GM19239 (cell line): ENCODE measurements at regions not wholly inside any gene's neighbourhood (a gene's known extent, or its start where the extent isn't known, plus 50 kb on each side); places are given as distances from the start of the nearest gene placed in this dataset.

Experiments
- DNase-seq: peaks from one replicate; pipeline ENCODE4 v3.0.0; 2011; ENCODE audit warnings: low spot score; ENCODE audit not compliant: insufficient read length
- FAIRE-seq: peaks from 2 replicates; lab custom pipeline; 2011; peaks lifted over from hg19 to GRCh38; lab: Jason Lieb, UNC

- DNase-seq (no peak), FAIRE-seq (no peak)
These were observed 309.7 kb upstream of the ST6GAL2 start for GRCh38 chr2:107195631-107196030.

DNA sequence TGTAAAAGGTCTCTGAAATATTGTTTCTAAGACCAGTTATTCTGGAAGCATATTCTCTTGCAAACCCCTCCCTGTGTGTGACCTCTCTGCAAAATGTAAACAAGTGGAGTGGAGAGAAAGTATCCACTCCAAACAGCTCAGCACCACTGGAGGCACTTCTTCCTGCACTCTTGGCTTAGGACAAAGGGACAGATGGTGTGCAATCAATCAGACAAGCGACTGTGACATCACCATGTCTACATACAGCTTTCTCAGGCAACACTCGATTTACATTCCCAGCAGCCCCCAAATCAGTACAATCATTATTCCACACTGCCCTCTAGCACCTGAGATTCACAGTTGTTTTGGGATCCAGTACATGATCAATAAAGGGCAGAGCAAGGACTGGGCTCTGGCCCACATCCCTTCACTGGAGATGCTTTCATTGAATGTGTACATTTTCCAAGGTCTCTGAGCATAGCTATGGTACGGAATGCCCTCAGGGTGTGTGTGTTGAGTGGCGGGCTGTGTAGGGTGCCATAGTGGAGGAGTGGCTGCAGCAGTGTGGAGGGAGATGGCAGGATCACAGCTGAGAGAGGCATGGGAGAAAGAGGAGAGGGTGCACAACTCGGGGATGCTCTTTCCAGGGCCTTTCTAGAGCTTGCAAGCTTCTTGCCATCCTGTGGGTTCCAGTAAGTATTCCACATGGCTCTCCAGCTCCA, 311.8 kb upstream of the ST6GAL2 start:
- DNase-seq (no peak), FAIRE-seq (no peak)

DNA sequence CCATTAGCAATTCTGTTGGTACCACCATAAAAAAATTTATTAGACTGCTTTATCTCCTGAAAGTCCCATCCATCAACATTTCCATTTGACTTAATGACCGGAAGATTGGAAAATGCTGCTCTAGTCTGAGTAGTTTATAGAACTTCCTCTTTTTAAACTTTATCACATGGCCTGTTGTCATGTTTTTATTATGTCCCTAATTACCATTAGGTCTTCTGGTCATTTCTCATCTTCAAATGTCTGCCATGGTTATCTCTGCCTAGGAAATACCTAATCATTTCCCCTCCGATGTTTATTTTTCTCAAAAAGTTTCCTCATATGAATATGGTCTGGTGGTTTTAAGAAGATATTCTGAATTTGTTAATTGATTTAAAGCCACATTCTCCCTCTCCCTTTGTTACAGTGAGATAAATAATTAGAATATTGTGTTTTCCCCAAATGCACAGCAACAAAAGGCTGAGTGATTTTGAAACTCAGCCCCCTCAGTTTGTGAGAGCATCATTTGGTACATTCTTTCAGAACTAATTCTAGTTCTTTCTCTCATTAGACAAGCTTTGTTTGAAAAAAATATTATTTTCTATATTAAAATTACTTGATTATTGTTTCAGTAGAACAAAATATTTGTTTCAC, 317.1 kb upstream of the ST6GAL2 start:
- DNase-seq, result no peak
- no peak for FAIRE-seq

DNA sequence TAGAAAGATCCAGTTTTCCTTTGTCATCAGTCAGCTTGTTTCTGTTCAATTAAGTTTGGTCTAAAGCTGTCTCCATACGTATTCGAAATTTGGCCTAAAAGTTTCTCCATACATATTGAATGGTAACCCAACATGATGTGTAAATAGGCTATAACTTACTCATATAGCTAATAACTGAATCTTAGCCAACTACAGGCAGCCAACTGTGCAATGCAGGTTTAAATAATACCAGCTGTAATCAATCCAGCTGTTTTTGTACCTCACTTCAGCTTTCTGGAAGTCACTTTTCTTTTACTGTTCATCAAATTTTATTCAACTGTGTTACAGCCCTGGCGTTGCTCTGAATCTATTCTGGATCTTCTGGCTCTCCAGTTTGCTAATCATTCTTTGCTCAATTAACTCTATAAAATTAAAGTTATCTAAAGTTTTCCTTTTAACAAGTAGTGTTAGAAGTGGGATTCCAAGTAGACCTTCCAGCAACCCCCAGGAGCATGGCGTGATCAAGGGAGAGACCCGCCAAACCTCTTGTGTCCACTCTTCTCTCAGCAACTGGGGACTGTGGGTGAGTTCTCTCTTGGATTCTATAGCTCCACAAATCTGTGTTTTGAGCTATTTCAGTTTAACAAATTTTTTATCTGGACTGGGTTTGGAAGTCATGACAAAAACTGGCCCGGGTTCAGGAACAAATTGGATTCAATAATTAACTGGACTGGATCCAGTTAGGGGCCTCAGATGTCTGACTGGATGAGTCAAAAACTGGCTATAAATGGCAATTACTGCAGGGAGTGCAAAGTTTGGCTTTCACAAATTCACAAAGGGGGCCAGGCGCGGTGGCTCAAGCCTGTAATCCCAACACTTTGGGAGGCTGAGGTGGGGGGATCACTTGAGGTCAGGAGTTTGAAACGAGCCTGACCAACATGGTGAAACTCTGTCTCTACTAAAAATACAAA, 329.7 kb upstream of the ST6GAL2 start:
- DNase-seq (no peak), FAIRE-seq (no peak)

GRCh38 chr2:107218208-107218607, 332.2 kb upstream of the ST6GAL2 start:
- DNase-seq (no peak), FAIRE-seq (no peak)

DNA sequence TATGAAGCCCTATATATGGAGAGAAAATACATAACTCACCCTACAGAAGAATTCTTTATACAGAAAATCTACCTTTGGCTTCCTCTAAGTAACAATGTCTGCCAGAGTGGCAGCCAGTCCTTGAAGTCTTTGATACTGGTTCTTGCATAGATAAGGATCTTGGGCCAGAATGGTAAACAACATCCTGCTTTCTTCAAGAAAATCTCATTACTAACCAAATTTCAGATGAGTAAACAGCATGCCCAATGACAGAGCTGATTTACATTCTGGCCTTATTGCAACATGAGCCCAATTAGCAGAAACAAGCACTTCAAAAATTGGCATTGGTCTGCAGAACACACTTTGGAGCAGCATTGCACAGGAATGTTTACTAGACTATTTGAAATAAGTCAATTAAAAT, 336.5 kb upstream of the ST6GAL2 start:
- FAIRE-seq, result no peak

DNA sequence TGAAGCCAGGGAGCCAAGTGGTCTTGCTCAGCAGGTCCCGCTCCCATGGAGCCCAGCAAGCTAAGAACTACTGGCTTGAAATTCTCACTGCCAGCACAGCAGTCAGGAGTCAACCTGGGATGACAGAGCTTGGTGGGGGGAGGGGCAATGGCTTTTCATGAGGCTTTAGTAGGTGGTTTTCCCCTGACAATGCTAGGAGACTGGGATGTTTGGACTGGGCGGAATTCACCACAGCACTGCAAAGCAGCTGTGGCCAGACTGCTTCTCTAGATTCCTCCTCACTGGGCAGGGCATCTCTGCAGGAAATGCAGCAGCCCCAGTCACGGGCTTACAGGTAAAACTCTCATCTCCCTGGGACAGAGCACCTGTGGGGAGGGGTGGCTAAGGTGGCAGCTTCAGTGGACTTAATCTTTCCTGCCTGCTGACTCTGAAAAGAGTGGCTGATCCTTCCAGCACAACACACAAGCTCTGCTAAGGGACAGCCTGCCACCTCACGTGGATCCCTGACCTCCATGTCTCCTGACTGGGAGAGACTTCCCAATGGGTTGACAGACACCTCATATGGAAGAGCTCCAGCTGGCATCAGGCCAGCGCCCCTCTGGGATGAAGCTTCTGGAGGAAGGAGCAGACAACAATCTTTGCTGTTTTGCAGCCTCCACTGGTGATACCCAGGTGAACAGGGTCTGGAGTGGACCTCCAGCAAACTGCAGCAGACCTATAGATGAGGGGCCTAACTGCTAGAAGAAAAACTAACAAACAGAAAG, 349.7 kb upstream of the ST6GAL2 start:
- DNase-seq, result no peak
- FAIRE-seq, result no peak

More for the DNA sequence above, 336.5 kb upstream of the ST6GAL2 start:
- DNase-seq, result no peak

GRCh38 chr2:107242811-107243210, 356.8 kb upstream of the ST6GAL2 start:
- FAIRE-seq (no peak), DNase-seq (no peak)

DNA sequence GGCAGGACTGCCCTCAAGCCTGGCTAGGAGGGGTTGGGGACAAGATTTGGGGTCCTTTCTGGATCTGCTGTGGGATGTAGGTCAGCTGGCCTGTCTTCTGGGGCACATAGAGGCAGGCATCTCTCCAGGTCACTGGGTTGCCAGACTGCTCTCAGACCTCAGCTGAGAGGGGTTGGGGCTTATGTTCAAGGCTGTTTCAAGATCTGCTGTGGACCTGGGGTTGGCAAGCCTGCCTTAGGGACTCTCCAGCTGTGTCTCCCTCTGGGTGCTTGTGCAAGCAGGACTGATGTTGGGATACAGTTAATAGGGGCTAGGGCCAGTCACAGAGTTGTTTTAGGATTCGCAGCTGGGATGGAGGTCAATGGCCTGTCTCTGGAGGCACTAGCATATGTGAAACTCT, 363.0 kb upstream of the ST6GAL2 start:
- FAIRE-seq, result no peak
- no peak for DNase-seq

GRCh38 chr2:107255744-107256143, 369.8 kb upstream of the ST6GAL2 start:
- DNase-seq (no peak), FAIRE-seq (no peak)

- FAIRE-seq (no peak), DNase-seq (no peak)
These were observed 372.8 kb upstream of the ST6GAL2 start for GRCh38 chr2:107258531-107259407.

GRCh38 chr2:107259408-107260195, 373.6 kb upstream of the ST6GAL2 start:
- no peak for DNase-seq
- FAIRE-seq, result no peak

DNA sequence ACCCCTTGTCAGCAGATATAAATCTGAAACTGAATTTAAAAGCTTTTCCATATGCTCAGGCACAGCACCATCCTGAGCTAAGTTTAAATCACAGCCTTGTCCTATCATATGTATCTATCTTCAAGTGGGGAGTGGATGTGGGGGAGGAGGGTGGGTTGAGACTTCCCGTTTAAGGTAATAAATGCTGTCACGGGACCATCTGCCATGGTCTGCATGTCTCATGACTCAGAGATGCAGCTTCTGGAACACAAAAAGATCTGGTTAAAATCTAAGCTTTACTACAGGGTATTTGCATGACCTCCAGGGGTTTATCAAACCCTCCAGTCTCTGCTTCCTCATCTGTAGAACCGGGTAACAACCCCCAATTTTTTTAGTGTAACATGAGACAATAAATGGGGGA, 377.7 kb upstream of the ST6GAL2 start:
- FAIRE-seq (no peak), DNase-seq (no peak)

DNA sequence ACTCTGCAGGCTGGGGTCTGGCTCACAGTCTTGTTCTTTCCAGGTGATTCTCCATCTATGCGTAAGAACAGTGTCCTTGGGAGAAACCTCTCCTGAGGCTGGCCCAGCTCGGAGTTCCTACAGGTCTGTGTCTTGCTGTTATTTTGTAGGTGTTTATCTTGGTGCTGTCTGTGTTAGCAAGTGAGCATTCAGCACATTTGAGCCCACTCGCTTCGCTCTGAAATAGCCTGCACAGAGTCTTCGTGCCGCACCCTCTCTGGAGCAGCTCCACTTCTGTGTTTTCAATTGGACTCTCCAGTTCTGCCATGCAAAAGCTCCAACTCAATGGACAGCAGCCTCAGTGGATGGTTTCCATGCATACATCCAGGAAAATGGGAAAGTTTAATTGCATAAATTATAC, 378.2 kb upstream of the ST6GAL2 start:
- DNase-seq, result no peak
- FAIRE-seq, result no peak

GRCh38 chr2:107266555-107266954, 380.6 kb upstream of the ST6GAL2 start:
- no peak for DNase-seq
- no peak for FAIRE-seq

DNA sequence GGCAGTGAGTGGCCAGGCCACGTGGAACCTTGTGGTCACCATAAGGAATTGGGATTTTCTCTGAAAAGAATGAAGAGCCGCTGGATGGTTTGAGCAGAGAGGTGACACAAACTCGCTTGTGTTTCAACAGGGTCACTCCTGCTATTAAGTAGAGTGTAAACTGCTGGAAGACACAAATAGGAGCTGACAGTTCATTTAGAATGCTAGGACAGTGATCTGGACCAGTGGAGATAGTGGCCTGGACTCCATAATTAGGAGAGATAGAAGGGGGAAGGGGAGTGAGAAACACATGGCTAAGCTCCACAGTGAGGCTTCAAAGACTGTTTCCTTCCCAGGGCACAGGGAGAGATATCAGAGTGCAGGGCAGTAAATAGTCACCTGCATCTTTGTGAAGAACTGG, 381.1 kb upstream of the ST6GAL2 start:
- FAIRE-seq (no peak), DNase-seq (no peak)

DNA sequence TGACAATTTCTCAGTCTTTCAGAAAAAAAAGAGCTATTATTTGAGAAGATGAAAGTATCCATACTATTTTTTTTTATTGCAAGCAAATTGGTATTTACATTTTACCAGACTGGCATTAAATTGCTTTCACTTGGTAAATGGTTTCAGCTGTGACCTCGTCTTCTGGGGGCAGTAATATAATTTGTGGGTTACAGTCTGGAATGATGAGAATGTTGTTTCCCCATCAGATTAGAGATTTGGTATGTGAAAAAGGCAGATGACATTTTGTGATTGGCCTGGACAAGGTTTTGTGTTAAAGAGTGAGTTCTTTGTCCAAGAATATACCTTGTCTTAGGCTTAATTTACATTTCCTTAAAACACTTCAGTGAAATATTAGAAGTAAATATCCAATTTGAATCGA, 390.1 kb upstream of the ST6GAL2 start:
- FAIRE-seq, result no peak

DNA sequence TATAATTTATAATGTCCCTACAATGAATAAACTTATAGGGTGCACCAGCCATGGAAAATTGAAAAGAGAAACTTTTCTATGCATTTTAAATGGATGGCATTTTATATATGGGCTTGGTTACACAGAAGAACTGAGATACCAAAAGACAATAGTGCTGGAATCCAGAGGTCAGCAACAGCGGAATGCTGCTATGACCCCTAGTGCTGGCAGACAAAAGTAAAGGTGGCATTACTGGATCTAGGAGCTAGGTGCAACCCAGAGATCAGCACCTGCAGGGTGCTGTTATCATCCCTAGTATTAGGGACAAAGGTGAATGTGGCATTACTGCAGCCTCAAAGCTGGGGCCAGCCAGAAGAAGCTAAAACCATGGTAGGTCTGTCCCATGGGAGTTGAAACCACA, 392.7 kb upstream of the ST6GAL2 start:
- FAIRE-seq, result no peak
- DNase-seq, result no peak

More for the DNA sequence above, 390.1 kb upstream of the ST6GAL2 start:
- no peak for DNase-seq

GRCh38 chr2:107281637-107282036, 395.7 kb upstream of the ST6GAL2 start:
- DNase-seq (no peak), FAIRE-seq (no peak)
